Upper lobe of right lung (tissue), 1 donor: ENCODE measurements at regions not wholly inside any gene's neighbourhood (a gene's known extent, or its start where the extent isn't known, plus 50 kb on each side); places are given as distances from the start of the nearest gene placed in this dataset.

ENCODE experiments used
- ATAC-seq: fragments of 200-7000 bp; cut with Tn5 transposase; one replicate; pipeline ENCODE4 v1.9.1; 2020; ENCODE audit warnings: mild to moderate bottlenecking, moderate library complexity
- DNase-seq: peaks from one replicate; pipeline ENCODE4 v3.0.0-alpha.2; 2020
- H3K27ac ChIP-seq: fragments of 200-600 bp; one replicate; pipeline ENCODE4 v1.8.0; 2022
- H3K27me3 ChIP-seq: fragments of 200-600 bp; one replicate; pipeline ENCODE4 v1.8.0; 2022; ENCODE audit warnings: mild to moderate bottlenecking
- H3K36me3 ChIP-seq: fragments of 200-600 bp; one replicate; pipeline ENCODE4 v1.8.0; 2022
- H3K4me1 ChIP-seq: fragments of 200-600 bp; one replicate; pipeline ENCODE4 v1.8.0; 2022
- H3K4me3 ChIP-seq: fragments of 200-600 bp; one replicate; pipeline ENCODE4 v1.8.0; 2022; ENCODE audit warnings: mild to moderate bottlenecking
- H3K9me3 ChIP-seq: fragments of 200-600 bp; one replicate; pipeline ENCODE4 v1.8.0; 2022
- intact Hi-C: fragments of 100-400 bp; cut with DNase I; formaldehyde crosslinking; loops from one replicate; pipeline ENCODE4 v1.11.0; 2022
- TF ChIP-seq, protein P1 (sequence below): fragments of 200-600 bp; IDR thresholded peaks from one replicate; pipeline ENCODE4 v1.8.0; 2022; ENCODE audit warnings: antibody characterized with exemption
- donor health status: DM: no; HTN: yes; CAD: no; lungs with severe emphysema.

DNA sequence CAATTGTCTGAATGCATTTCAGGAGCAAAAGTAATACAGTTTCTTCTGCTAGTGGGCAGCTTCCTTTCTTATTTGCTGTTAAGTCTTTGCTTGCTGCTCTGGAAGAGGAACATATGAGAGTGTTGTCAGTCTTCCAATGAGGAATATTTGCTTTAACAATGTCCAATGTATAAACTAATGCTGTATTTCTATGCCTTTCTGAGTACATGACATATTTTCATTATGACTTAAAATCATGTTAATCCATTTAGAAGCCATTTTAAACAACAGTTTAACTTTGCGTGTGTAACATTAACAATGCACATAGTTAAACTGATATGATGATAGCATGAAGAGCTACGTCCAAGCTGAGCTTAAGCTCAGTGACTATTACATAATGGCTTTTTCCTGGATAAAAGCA lies 933.4 kb upstream of the GHITM start:
- intact Hi-C loops: no loop called here
- no peaks in the 10 kb centered on the region for H3K27me3 ChIP-seq
- ATAC-seq (no peak), DNase-seq (no peak)
- no peaks in the 10 kb centered on the region for H3K4me1 ChIP-seq
- TF ChIP-seq, protein P1, sequence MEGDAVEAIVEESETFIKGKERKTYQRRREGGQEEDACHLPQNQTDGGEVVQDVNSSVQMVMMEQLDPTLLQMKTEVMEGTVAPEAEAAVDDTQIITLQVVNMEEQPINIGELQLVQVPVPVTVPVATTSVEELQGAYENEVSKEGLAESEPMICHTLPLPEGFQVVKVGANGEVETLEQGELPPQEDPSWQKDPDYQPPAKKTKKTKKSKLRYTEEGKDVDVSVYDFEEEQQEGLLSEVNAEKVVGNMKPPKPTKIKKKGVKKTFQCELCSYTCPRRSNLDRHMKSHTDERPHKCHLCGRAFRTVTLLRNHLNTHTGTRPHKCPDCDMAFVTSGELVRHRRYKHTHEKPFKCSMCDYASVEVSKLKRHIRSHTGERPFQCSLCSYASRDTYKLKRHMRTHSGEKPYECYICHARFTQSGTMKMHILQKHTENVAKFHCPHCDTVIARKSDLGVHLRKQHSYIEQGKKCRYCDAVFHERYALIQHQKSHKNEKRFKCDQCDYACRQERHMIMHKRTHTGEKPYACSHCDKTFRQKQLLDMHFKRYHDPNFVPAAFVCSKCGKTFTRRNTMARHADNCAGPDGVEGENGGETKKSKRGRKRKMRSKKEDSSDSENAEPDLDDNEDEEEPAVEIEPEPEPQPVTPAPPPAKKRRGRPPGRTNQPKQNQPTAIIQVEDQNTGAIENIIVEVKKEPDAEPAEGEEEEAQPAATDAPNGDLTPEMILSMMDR: no peak
- no peak overlapping the region for H3K4me3 ChIP-seq
- H3K27ac ChIP-seq: no peak overlapping the region
- no peaks in the 10 kb centered on the region for H3K36me3 ChIP-seq
- H3K9me3 ChIP-seq: peaks cover 6% of the 10 kb centered on the region

- DNase-seq: no peak
- Histone ChIP-seq H3K4me3 (no peak overlapping the region), H3K27me3 (no peaks in the 10 kb centered on the region), H3K9me3 (no peaks in the 10 kb centered on the region), H3K27ac (no peak overlapping the region), H3K4me1 (no peaks in the 10 kb centered on the region), H3K36me3 (no peaks in the 10 kb centered on the region)
- intact Hi-C loops: no loop called here
- TF ChIP-seq, protein P1: no peak
- ATAC-seq: no peak
Measured at GRCh38 chr10:83212632-83213334, 926.5 kb upstream of the GHITM start.

GRCh38 chr10:83214136-83214535 lies 925.2 kb upstream of the GHITM start:
- no peak overlapping the region for H3K4me3 ChIP-seq
- no peaks in the 10 kb centered on the region for H3K9me3 ChIP-seq
- TF ChIP-seq, protein P1: no peak
- H3K27me3 ChIP-seq: no peaks in the 10 kb centered on the region
- H3K36me3 ChIP-seq: no peaks in the 10 kb centered on the region
- H3K27ac ChIP-seq: no peak overlapping the region
- no peaks in the 10 kb centered on the region for H3K4me1 ChIP-seq
- intact Hi-C loops: no loop called here
- no peak for DNase-seq
- ATAC-seq: no peak

GRCh38 chr10:83218205-83218604 lies 921.1 kb upstream of the GHITM start:
- DNase-seq (no peak), ATAC-seq (no peak)
- intact Hi-C loops: no loop called here
- TF ChIP-seq, protein P1: no peak
- Histone ChIP-seq H3K36me3 (no peaks in the 10 kb centered on the region), H3K27me3 (no peaks in the 10 kb centered on the region), H3K9me3 (no peaks in the 10 kb centered on the region), H3K4me3 (no peak overlapping the region), H3K27ac (no peak overlapping the region), H3K4me1 (no peaks in the 10 kb centered on the region)

GRCh38 chr10:83222300-83222699 lies 917.0 kb upstream of the GHITM start:
- TF ChIP-seq, protein P1: no peak
- ATAC-seq (no peak), DNase-seq (no peak)
- intact Hi-C loops: no loop called here
- Histone ChIP-seq H3K27me3 (no peaks in the 10 kb centered on the region), H3K36me3 (no peaks in the 10 kb centered on the region), H3K4me1 (no peaks in the 10 kb centered on the region), H3K9me3 (no peaks in the 10 kb centered on the region), H3K4me3 (no peak overlapping the region), H3K27ac (no peak overlapping the region)
